IPS DF 19.7 (cell line): ENCODE measurements at regions not wholly inside any gene's neighbourhood (a gene's known extent, or its start where the extent isn't known, plus 50 kb on each side); places are given as distances from the start of the nearest gene placed in this dataset.

Experiments
- DNase-seq: peaks from one replicate; pipeline ENCODE4 v3.0.0-alpha.2; 2013; ENCODE audit warnings: low read depth, low spot score

GRCh38 chr3:177932750-177933660, 603.2 kb upstream of the KCNMB2 start:
- no peak for DNase-seq

GRCh38 chr3:177934001-177934891, 602.0 kb upstream of the KCNMB2 start:
- no peak for DNase-seq

GRCh38 chr3:177935047-177935446, 601.2 kb upstream of the KCNMB2 start:
- no peak for DNase-seq

- DNase-seq, result no peak
Measured at GRCh38 chr3:177936721-177937120, 599.5 kb upstream of the KCNMB2 start.

GRCh38 chr3:177942911-177943310, 593.3 kb upstream of the KCNMB2 start:
- no peak for DNase-seq

- DNase-seq, result no peak
Measured at GRCh38 chr3:177944228-177944661, 592.0 kb upstream of the KCNMB2 start.

GRCh38 chr3:177946048-177946447, 590.2 kb upstream of the KCNMB2 start:
- no peak for DNase-seq

- no peak for DNase-seq
Measured at GRCh38 chr3:177946497-177946896, 589.7 kb upstream of the KCNMB2 start.

GRCh38 chr3:177946936-177947335, 589.3 kb upstream of the KCNMB2 start:
- no peak for DNase-seq

GRCh38 chr3:177947901-177948300, 588.3 kb upstream of the KCNMB2 start:
- DNase-seq, result no peak

GRCh38 chr3:177948716-177949425, 587.4 kb upstream of the KCNMB2 start:
- DNase-seq, result no peak

- no peak for DNase-seq
Measured at GRCh38 chr3:177959188-177959587, 577.0 kb upstream of the KCNMB2 start.

GRCh38 chr3:177960014-177960413, 576.2 kb upstream of the KCNMB2 start:
- no peak for DNase-seq

- DNase-seq, result no peak
Measured at GRCh38 chr3:177960722-177961121, 575.5 kb upstream of the KCNMB2 start.

- DNase-seq, result no peak
Measured at GRCh38 chr3:177961784-177962183, 574.5 kb upstream of the KCNMB2 start.

GRCh38 chr3:177966493-177966892, 569.7 kb upstream of the KCNMB2 start:
- DNase-seq, result no peak

- DNase-seq, result no peak
Measured at GRCh38 chr3:177968891-177969290, 567.3 kb upstream of the KCNMB2 start.

- DNase-seq, result no peak
Measured at GRCh38 chr3:177973241-177973840, 562.9 kb upstream of the KCNMB2 start.

GRCh38 chr3:177976241-177976640, 560.0 kb upstream of the KCNMB2 start:
- no peak for DNase-seq

GRCh38 chr3:177976866-177977265, 559.4 kb upstream of the KCNMB2 start:
- DNase-seq, result no peak

- DNase-seq, result no peak
Measured at GRCh38 chr3:177977381-177978158, 558.7 kb upstream of the KCNMB2 start.
